ENCODE measurements at regions not wholly inside any gene's neighbourhood (a gene's known extent, or its start where the extent isn't known, plus 50 kb on each side); places are given as distances from the start of the nearest gene placed in this dataset.

DNA sequence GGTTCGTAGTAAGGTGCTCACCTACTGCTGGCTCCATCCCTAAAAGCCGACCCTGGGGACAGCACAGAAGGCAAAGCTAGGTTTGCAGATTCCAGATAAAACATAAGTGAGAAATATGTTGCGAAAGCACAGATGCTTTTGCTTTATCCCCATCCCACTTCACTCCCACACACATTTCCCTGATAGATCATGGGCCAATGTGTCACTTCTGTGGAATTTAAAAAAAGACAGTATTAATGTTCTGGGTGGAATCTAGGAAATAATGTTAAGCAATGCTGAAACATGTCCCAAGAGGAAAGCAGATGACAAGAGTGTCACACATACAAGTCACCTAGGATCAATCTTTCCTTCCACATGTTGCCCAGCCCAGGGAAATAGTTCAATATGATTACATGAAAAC, 661.0 kb upstream of the MIR17HG start:
- H3K4me3 ChIP-seq (ENCODE audit: low read depth, low read length, poor library complexity, severe bottlenecking): no peak overlapping the region
- H3K27me3 ChIP-seq (replicated peaks; ENCODE audit: insufficient read depth, low read depth, low read length, poor library complexity): no peaks in the 10 kb centered on the region
- H3K27ac ChIP-seq (ENCODE audit: low read depth, low read length, poor library complexity, severe bottlenecking): no peak overlapping the region
- ChIA-PET POLR2A (ENCODE audit: low non-redundant PET) (no interaction called here), CTCF (no interaction called here)
- TF ChIP-seq, protein P1, sequence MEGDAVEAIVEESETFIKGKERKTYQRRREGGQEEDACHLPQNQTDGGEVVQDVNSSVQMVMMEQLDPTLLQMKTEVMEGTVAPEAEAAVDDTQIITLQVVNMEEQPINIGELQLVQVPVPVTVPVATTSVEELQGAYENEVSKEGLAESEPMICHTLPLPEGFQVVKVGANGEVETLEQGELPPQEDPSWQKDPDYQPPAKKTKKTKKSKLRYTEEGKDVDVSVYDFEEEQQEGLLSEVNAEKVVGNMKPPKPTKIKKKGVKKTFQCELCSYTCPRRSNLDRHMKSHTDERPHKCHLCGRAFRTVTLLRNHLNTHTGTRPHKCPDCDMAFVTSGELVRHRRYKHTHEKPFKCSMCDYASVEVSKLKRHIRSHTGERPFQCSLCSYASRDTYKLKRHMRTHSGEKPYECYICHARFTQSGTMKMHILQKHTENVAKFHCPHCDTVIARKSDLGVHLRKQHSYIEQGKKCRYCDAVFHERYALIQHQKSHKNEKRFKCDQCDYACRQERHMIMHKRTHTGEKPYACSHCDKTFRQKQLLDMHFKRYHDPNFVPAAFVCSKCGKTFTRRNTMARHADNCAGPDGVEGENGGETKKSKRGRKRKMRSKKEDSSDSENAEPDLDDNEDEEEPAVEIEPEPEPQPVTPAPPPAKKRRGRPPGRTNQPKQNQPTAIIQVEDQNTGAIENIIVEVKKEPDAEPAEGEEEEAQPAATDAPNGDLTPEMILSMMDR (conservative IDR thresholded peaks at IDR 0.05; ENCODE audit: low read depth, low read length): no peak
- TF ChIP-seq EZH2 (IDR thresholded peaks at IDR 0.05; ENCODE audit: borderline replicate concordance, low read depth, low read length, poor library complexity, severe bottlenecking): no peak
- H3K36me3 ChIP-seq (ENCODE audit: insufficient read depth, low read length, poor library complexity, severe bottlenecking): no peaks in the 10 kb centered on the region
- DNase-seq (ENCODE audit: low spot score): peak; percentile 53
- intact Hi-C loops (cut with micrococcal nuclease; ENCODE audit: unreplicated experiment): no loop called here
- H3K4me1 ChIP-seq (ENCODE audit: insufficient read depth, low read length, poor library complexity, severe bottlenecking): peaks cover 13% of the 10 kb centered on the region
- BruUV-seq (replicated peaks): no TSS peak
- no peaks in the 10 kb centered on the region for H3K9me3 ChIP-seq (ENCODE audit: low read depth, low read length, poor library complexity, severe bottlenecking)

DNA sequence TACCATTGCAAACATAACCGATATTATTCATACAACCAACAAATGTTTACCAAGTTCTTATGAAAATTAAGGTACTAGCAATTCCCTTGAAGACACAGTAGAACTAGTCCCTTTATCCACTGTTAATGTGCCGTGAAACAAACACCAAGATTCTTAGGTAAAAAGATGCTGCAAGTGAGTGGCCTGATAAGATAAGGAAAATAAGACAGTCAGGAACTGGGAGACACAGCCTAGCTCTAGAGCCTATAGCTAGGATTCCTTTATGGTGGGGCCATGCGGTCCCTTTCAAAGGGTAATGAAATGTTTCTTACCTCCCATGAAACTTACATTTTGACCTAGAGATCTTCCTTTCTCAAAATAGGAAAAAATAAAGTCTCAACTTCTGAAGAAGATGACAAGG, 658.4 kb upstream of the MIR17HG start:
- CTCF ChIA-PET: no interaction called here
- no TSS peak for BruUV-seq (replicated peaks)

DNA sequence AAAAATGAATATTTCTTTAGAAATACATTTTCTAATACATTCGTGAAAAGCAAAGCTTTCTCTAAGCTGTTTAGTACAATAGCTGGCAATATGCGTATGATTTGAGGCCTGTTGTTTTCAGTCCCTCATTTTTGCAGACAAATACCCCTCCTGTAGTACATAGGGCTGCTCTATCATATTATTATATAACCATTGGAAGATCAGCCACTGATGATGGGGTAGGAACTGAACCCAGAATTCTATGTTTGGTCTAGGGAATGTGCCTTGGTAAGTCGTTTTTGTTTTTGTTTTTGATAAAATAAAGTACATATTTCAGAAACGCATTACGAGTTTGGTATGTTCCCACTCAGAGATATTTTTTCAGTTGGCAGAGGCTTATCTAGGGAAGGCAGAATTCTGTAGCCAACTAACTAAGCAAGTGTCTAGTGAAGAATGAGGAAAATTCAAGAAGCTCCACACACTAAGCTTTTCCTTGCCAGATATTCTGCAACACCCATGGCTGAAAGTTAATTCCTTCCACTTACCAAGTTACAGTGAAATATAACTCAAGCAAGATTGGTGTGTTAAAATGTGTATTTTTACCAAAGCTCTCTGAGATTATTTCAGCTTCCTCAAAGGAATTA, 656.9 kb upstream of the MIR17HG start:
- intact Hi-C loops (cut with micrococcal nuclease; ENCODE audit: unreplicated experiment): no loop called here
- CTCF ChIA-PET: no interaction called here
- BruUV-seq (replicated peaks): no TSS peak
- H3K36me3 ChIP-seq (ENCODE audit: insufficient read depth, low read length, poor library complexity, severe bottlenecking): no peaks in the 10 kb centered on the region
- no peak overlapping the region for H3K27ac ChIP-seq (ENCODE audit: low read depth, low read length, poor library complexity, severe bottlenecking)
- H3K4me3 ChIP-seq (ENCODE audit: low read depth, low read length, poor library complexity, severe bottlenecking): no peak overlapping the region
- TF ChIP-seq, protein P1 (conservative IDR thresholded peaks at IDR 0.05; ENCODE audit: low read depth, low read length): no peak
- no peak for TF ChIP-seq EZH2 (IDR thresholded peaks at IDR 0.05; ENCODE audit: borderline replicate concordance, low read depth, low read length, poor library complexity, severe bottlenecking)
- no peaks in the 10 kb centered on the region for H3K27me3 ChIP-seq (replicated peaks; ENCODE audit: insufficient read depth, low read depth, low read length, poor library complexity)
- POLR2A ChIA-PET (ENCODE audit: low non-redundant PET): no interaction called here
- H3K9me3 ChIP-seq (ENCODE audit: low read depth, low read length, poor library complexity, severe bottlenecking): no peaks in the 10 kb centered on the region
- DNase-seq (ENCODE audit: low spot score): no peak
- H3K4me1 ChIP-seq (ENCODE audit: insufficient read depth, low read length, poor library complexity, severe bottlenecking): no peaks in the 10 kb centered on the region

More for the DNA sequence above, 658.4 kb upstream of the MIR17HG start:
- no peak for DNase-seq (ENCODE audit: low spot score)
- Histone ChIP-seq H3K27me3 (replicated peaks; ENCODE audit: insufficient read depth, low read depth, low read length, poor library complexity) (no peaks in the 10 kb centered on the region), H3K4me3 (ENCODE audit: low read depth, low read length, poor library complexity, severe bottlenecking) (no peak overlapping the region), H3K4me1 (ENCODE audit: insufficient read depth, low read length, poor library complexity, severe bottlenecking) (peaks cover 4% of the 10 kb centered on the region), H3K36me3 (ENCODE audit: insufficient read depth, low read length, poor library complexity, severe bottlenecking) (no peaks in the 10 kb centered on the region), H3K27ac (ENCODE audit: low read depth, low read length, poor library complexity, severe bottlenecking) (no peak overlapping the region), H3K9me3 (ENCODE audit: low read depth, low read length, poor library complexity, severe bottlenecking) (no peaks in the 10 kb centered on the region)
- POLR2A ChIA-PET (ENCODE audit: low non-redundant PET): no interaction called here
- TF ChIP-seq EZH2 (IDR thresholded peaks at IDR 0.05; ENCODE audit: borderline replicate concordance, low read depth, low read length, poor library complexity, severe bottlenecking): no peak
- TF ChIP-seq, protein P1 (conservative IDR thresholded peaks at IDR 0.05; ENCODE audit: low read depth, low read length): no peak
- intact Hi-C loops (cut with micrococcal nuclease; ENCODE audit: unreplicated experiment): no loop called here

All from A673 (cell line).